ENCODE measurements at regions not wholly inside any gene's neighbourhood (a gene's known extent, or its start where the extent isn't known, plus 50 kb on each side); places are given as distances from the start of the nearest gene placed in this dataset.

DNA sequence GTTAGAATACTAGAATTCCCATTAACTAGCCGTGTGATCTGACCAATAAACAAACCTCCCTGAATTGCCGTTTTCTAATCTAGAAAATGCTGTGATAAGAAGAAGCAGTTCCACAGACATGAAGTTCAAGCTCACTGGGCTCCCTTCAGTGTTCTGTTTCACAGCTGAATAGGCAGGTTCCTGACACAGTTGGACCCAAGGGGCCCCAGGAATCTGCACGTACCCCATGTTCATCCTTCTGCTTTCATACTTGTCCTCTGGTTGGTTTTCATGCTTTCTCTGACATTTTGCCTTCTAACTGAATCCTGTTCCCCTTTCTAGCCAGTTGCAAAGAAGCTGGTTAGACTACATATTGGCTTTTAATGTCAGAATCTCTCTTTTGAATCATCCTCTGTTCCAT is 374.1 kb upstream of the MAD2L1 start:
- H3K9ac ChIP-seq (ENCODE audit: low read depth in 2 of 2, low read length in 2 of 2) = no peak overlapping the region
- intact Hi-C loops (cut with DNase I) = no loop called here
- H3K4me1 ChIP-seq = no peaks in the 10 kb centered on the region
- no peaks in the 10 kb centered on the region for H3K36me3 ChIP-seq
- H3K27ac ChIP-seq = no peak overlapping the region
- TF ChIP-seq, protein P1, sequence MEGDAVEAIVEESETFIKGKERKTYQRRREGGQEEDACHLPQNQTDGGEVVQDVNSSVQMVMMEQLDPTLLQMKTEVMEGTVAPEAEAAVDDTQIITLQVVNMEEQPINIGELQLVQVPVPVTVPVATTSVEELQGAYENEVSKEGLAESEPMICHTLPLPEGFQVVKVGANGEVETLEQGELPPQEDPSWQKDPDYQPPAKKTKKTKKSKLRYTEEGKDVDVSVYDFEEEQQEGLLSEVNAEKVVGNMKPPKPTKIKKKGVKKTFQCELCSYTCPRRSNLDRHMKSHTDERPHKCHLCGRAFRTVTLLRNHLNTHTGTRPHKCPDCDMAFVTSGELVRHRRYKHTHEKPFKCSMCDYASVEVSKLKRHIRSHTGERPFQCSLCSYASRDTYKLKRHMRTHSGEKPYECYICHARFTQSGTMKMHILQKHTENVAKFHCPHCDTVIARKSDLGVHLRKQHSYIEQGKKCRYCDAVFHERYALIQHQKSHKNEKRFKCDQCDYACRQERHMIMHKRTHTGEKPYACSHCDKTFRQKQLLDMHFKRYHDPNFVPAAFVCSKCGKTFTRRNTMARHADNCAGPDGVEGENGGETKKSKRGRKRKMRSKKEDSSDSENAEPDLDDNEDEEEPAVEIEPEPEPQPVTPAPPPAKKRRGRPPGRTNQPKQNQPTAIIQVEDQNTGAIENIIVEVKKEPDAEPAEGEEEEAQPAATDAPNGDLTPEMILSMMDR (IDR thresholded peaks at IDR 0.05) = no peak
- DNase-seq = no peak
- no peaks in the 10 kb centered on the region for H3K9me3 ChIP-seq
- no peaks in the 10 kb centered on the region for H3K27me3 ChIP-seq
- H3K4me3 ChIP-seq = no peak overlapping the region

DNA sequence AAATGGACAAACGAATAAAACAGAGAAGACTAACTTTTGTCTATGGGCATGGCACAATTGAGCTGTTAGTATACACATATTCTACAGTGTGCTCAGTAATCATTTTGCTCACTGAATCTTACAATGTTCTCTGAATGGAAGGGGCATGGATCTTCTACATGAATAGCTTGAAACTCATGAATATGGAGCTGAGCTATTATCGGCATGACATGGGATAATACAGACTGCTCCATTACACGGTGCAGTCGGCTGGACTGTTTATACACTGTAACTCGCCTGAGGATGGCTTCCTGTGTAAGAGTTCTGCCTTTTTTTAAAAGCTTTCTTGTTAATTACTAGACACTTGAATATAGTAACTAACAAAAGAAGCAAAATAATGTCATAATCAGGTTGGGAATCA is 368.5 kb upstream of the MAD2L1 start:
- no peaks in the 10 kb centered on the region for H3K27me3 ChIP-seq
- no peak overlapping the region for H3K9ac ChIP-seq (ENCODE audit: low read depth in 2 of 2, low read length in 2 of 2)
- intact Hi-C loops (cut with DNase I) = no loop called here
- no peaks in the 10 kb centered on the region for H3K4me1 ChIP-seq
- H3K4me3 ChIP-seq = no peak overlapping the region
- H3K36me3 ChIP-seq = no peaks in the 10 kb centered on the region
- H3K27ac ChIP-seq = no peak overlapping the region
- DNase-seq = no peak
- no peaks in the 10 kb centered on the region for H3K9me3 ChIP-seq
- TF ChIP-seq, protein P1 (IDR thresholded peaks at IDR 0.05) = no peak

DNA sequence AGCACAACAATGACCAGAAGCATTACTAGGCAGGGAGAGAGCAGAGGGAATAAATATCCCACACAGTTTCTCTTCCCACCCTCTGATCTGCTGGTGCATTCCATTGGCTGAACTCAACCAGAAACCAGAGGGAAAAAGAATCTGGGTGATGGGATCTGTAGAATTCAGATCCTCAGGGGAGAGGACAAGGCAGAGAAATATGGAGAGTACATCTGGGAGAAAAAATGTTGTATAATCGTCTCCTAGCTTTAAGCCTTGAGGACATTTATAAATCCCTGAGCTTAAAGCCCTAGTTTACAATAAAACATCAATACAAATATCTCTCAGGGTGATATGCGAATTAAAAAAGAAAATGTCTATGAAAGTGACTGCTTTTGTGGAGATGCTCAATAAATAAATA is 368.1 kb upstream of the MAD2L1 start:
- H3K9ac ChIP-seq (ENCODE audit: low read depth in 2 of 2, low read length in 2 of 2) = no peak overlapping the region
- no peak for DNase-seq
- H3K27me3 ChIP-seq = no peaks in the 10 kb centered on the region
- H3K4me3 ChIP-seq = no peak overlapping the region
- no peak overlapping the region for H3K27ac ChIP-seq
- TF ChIP-seq, protein P1 (IDR thresholded peaks at IDR 0.05) = no peak
- H3K4me1 ChIP-seq = no peaks in the 10 kb centered on the region
- no peaks in the 10 kb centered on the region for H3K9me3 ChIP-seq
- H3K36me3 ChIP-seq = no peaks in the 10 kb centered on the region
- intact Hi-C loops (cut with DNase I) = no loop called here

DNA sequence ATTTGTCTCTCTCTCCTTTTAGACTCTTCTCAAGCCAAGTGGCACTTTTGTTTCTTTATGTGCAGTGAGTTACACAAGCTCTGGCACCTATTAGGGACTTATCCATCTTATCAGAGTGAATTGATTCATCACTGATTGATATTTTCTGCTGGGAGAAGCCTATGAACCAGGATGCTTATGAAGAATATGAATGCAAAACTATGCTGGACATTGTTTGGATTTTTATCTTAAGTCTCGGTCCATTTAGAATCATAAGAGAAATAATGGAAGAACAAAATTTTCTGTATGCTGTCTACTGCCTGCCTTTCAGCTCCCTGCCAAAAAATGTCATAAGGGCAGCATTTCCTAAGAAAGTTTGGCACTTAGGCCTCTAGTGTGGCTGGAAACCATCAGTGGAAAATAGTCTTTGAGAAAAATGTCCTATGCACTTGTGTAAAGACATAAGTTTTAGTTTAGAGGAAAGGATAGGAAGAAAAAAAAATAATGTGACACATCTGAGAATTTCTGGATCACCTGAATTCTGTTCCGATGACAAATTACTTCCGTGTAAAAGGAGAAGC is 365.7 kb upstream of the MAD2L1 start:
- H3K36me3 ChIP-seq = no peaks in the 10 kb centered on the region
- no peak overlapping the region for H3K27ac ChIP-seq
- TF ChIP-seq, protein P1 (IDR thresholded peaks at IDR 0.05) = no peak
- H3K9ac ChIP-seq (ENCODE audit: low read depth in 2 of 2, low read length in 2 of 2) = no peak overlapping the region
- H3K27me3 ChIP-seq = no peaks in the 10 kb centered on the region
- no peaks in the 10 kb centered on the region for H3K9me3 ChIP-seq
- H3K4me1 ChIP-seq = no peaks in the 10 kb centered on the region
- intact Hi-C loops (cut with DNase I) = no loop called here
- H3K4me3 ChIP-seq = no peak overlapping the region
- DNase-seq = no peak

DNA sequence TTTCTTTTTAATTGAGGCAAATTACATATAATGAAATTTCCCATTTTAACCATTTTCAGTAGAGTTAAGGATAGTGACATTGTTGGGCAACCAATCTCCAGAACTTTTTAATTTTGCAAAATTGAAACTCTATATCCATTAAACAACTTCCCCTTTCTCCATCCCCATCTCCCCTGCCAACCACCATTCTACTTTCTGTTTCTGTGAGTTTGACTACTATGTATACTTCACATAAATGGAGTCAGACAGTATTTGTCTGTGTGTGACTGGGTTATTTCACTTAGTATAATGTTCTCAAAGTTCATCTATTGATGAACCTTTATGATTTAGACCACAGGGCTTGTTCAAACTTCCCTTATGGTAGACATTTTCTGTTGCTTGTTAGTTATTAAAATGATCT is 364.5 kb upstream of the MAD2L1 start:
- Histone ChIP-seq H3K27ac (no peak overlapping the region), H3K9me3 (no peaks in the 10 kb centered on the region), H3K4me3 (no peak overlapping the region), H3K9ac (ENCODE audit: low read depth in 2 of 2, low read length in 2 of 2) (no peak overlapping the region), H3K27me3 (no peaks in the 10 kb centered on the region), H3K36me3 (no peaks in the 10 kb centered on the region), H3K4me1 (no peaks in the 10 kb centered on the region)
- TF ChIP-seq, protein P1 (IDR thresholded peaks at IDR 0.05) = no peak
- intact Hi-C loops (cut with DNase I) = no loop called here
- no peak for DNase-seq
